Common myeloid progenitor, CD34-positive (primary cell): ENCODE measurements at regions not wholly inside any gene's neighbourhood (a gene's known extent, or its start where the extent isn't known, plus 50 kb on each side); places are given as distances from the start of the nearest gene placed in this dataset.

ENCODE experiments used
- CTCF ChIA-PET: fragments of 350-600 bp; sonication (Branson Sonifier 250); formaldehyde crosslinking; loops from one replicate; lab custom pipeline; 2021; ENCODE audit warnings: antibody characterized with exemption; lab: Charles Lee
- POLR2A ChIA-PET: fragments of 350-600 bp; sonication (Branson Sonifier 250); formaldehyde crosslinking; loops from one replicate; lab custom pipeline; 2021; ENCODE audit warnings: antibody characterized with exemption; lab: Charles Lee
- DNase-seq, 3 donors: peaks; one replicate each; pipeline versions ENCODE4 v3.0.0 to v3.0.0-alpha.2; 2013
- H3K27ac ChIP-seq, 2 experiments: 1 replicate in 1 of 2; 2 replicates in 1 of 2; pipeline ENCODE4 v1.7.0; 2013; ENCODE audit warnings: inconsistent platforms in 2 of 2, low read length in 2 of 2, mild to moderate bottlenecking in 2 of 2, low read depth in 1 of 2, moderate library complexity in 1 of 2; ENCODE audit not compliant: severe bottlenecking in 2 of 2, insufficient read depth in 1 of 2, poor library complexity in 1 of 2
- H3K27me3 ChIP-seq, 5 experiments: replicated peaks in 2 of 5; 1 replicate in 3 of 5; 2 replicates in 2 of 5; pipeline versions ENCODE4 v1.6.1 to v1.7.0; 2013; ENCODE audit warnings: low read length in 4 of 5, mild to moderate bottlenecking in 2 of 5, moderate library complexity in 2 of 5, inconsistent platforms in 1 of 5; ENCODE audit not compliant: insufficient read depth in 5 of 5, control insufficient read depth in 4 of 5
- H3K36me3 ChIP-seq, 4 experiments: 1 replicate in 2 of 4; 2 replicates in 2 of 4; pipeline versions ENCODE4 v1.6.1 to v1.7.0; 2013; ENCODE audit warnings: low read length in 3 of 4, control low read depth in 1 of 4, mild to moderate bottlenecking in 1 of 4; ENCODE audit not compliant: control insufficient read depth in 4 of 4, insufficient read depth in 4 of 4
- H3K4me1 ChIP-seq, 4 experiments: 1 replicate in 3 of 4; 2 replicates in 1 of 4; pipeline versions ENCODE4 v1.6.1 to v1.7.1; 2013; ENCODE audit warnings: low read length in 3 of 4, mild to moderate bottlenecking in 3 of 4, control low read depth in 1 of 4, inconsistent platforms in 1 of 4, moderate library complexity in 1 of 4; ENCODE audit not compliant: control insufficient read depth in 4 of 4, insufficient read depth in 4 of 4; ENCODE audit errors: control extremely low read depth in 1 of 4
- H3K4me3 ChIP-seq, 7 experiments: 1 replicate in 4 of 7; 2 replicates in 3 of 7; pipeline versions ENCODE4 v1.5.1 to v1.7.0; 2013; ENCODE audit warnings: mild to moderate bottlenecking in 7 of 7, low read length in 6 of 7, moderate library complexity in 6 of 7, inconsistent platforms in 2 of 7, low read depth in 2 of 7, control low read depth in 1 of 7; ENCODE audit not compliant: insufficient read depth in 4 of 7, control insufficient read depth in 1 of 7; ENCODE audit errors: extremely low read depth in 1 of 7
- H3K9me3 ChIP-seq, 5 experiments: 1 replicate in 4 of 5; 2 replicates in 1 of 5; pipeline versions ENCODE4 v1.6.1 to v1.7.1; 2013; ENCODE audit warnings: low read length in 4 of 5, mild to moderate bottlenecking in 2 of 5, inconsistent platforms in 1 of 5, low read depth in 1 of 5, moderate library complexity in 1 of 5; ENCODE audit not compliant: control insufficient read depth in 4 of 5, insufficient read depth in 2 of 5; ENCODE audit errors: control extremely low read depth in 1 of 5
- WGBS: methylation state at CpG from one replicate; pipeline ENCODE4 v1.1.5; 2013; ENCODE audit not compliant: insufficient coverage; 5-methylcytosine and 5-hydroxymethylcytosine counted together

DNA sequence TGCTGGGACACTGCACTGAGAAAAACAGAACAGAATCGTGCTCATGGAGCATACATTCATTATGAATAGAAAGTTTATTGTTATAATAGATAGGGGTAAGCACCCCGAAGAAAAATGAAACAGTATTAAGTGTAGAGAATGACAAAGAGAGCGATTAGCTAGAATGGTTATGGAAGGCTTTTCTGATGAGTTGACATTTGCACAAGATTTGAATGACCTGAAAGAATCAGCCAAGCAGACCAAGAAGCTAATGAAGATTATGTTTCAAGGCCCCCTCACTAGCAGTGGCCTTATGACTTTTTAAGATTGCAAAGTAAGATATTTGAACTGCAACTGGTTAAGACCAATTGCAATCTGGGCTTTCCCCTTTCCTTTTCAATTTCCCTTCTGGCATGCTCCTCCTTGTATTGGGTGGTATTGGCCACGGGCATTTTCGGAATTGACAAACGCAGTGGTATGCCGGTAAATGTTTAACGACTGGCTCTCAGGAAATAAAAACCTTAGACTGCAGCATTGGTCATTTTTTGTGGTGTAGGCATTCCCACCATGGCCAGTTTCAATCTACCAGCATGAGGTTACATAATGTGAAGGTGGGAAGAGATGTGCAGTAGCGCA lies 120.0 kb upstream of the CITED2 start:
- DNase-seq = no peak
- Histone ChIP-seq H3K4me1 (peaks cover 0 to 7% (median 3%) of the 10 kb centered on the region in 4 experiments), H3K4me3 (no peak overlapping the region), H3K27me3 (no peaks in the 10 kb centered on the region), H3K36me3 (no peaks in the 10 kb centered on the region), H3K27ac (no peak overlapping the region), H3K9me3 (peaks cover 0 to 3% (median 0%) of the 10 kb centered on the region in 5 experiments)
- ChIA-PET CTCF (no interaction called here), POLR2A (no interaction called here)
- 98% methylated on average over 6 of the region's 9 CpGs for WGBS

GRCh38 chr6:139490482-139490881 lies 116.0 kb upstream of the CITED2 start:
- peaks cover 0 to 3% (median 0%) of the 10 kb centered on the region in 5 experiments for H3K9me3 ChIP-seq
- CTCF ChIA-PET = interaction anchor here (1.0 kb wide), 1 partner anchor 11 kb away, joined by 3 read pairs; no protein-coding TSS in a partner anchor
- H3K36me3 ChIP-seq = no peaks in the 10 kb centered on the region
- no peaks in the 10 kb centered on the region for H3K27me3 ChIP-seq
- H3K4me3 ChIP-seq = no peak overlapping the region
- 0% methylated on average over 3 of the region's 4 CpGs for WGBS
- POLR2A ChIA-PET = interaction anchor here (1.0 kb wide), 1 partner anchor 115 kb away, joined by 4 read pairs; the partner anchor contains the start of gene CITED2
- H3K4me1 ChIP-seq = peaks cover 0 to 7% (median 3%) of the 10 kb centered on the region in 4 experiments
- H3K27ac ChIP-seq = peak overlapping the region in 1 of 2 experiments; percentile 6
- peak; percentile 25 to 81 (median 70) for DNase-seq

- H3K27ac ChIP-seq = no peak overlapping the region
- no peaks in the 10 kb centered on the region for H3K27me3 ChIP-seq
- H3K4me3 ChIP-seq = no peak overlapping the region
- ChIA-PET CTCF (interaction anchor here (1.3 kb wide), 1 partner anchor 9 kb away, joined by 3 read pairs; no protein-coding TSS in a partner anchor), POLR2A (no interaction called here)
- H3K4me1 ChIP-seq = peaks cover 5 to 16% (median 15%) of the 10 kb centered on the region in 4 experiments
- H3K36me3 ChIP-seq = no peaks in the 10 kb centered on the region
- no peaks in the 10 kb centered on the region for H3K9me3 ChIP-seq
- DNase-seq = no peak
These were observed 112.0 kb upstream of the CITED2 start for GRCh38 chr6:139486476-139486799.

DNA sequence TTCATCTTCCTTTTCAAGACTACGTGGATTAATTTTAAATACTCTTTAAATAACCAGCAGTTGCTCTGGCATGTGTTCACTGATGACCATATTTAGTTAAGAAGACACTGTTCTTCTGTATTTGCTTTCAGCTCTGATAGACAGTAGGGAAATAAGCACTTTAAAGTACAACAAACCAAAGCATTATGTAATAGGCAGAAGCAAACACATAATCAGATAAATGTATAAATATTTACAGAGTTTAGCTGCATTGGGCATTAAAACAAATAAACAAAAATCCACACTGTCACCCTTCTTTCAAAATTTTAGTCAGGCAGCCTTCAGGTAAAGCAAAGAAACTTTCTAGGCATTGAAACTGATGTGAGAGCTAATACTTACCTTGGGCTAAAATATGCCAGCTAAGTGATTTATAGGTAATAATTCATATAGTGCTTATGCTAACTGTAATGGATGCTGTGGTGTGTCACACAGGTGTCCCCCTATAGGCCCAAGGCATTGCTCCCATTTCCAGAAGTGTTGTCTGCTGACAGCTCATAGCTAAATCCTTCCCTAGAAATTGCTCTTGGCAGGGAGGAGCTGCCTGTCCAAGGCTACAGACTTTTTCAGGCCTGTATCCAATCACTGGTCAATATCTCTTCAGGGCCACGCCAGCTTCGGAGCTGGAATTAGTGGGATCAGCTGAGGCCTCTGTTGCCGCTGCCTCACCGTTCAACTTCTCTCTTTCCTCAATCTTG lies 111.5 kb upstream of the CITED2 start:
- Histone ChIP-seq H3K36me3 (no peaks in the 10 kb centered on the region), H3K27ac (no peak overlapping the region), H3K4me1 (peaks cover 5 to 17% (median 15%) of the 10 kb centered on the region in 4 experiments), H3K9me3 (no peaks in the 10 kb centered on the region), H3K4me3 (no peak overlapping the region), H3K27me3 (no peaks in the 10 kb centered on the region)
- DNase-seq = no peak
- 100% methylated on average over 2 of the region's 5 CpGs for WGBS
- POLR2A ChIA-PET = no interaction called here
- CTCF ChIA-PET = interaction anchor here (1.3 kb wide), 1 partner anchor 9 kb away, joined by 3 read pairs; no protein-coding TSS in a partner anchor

DNA sequence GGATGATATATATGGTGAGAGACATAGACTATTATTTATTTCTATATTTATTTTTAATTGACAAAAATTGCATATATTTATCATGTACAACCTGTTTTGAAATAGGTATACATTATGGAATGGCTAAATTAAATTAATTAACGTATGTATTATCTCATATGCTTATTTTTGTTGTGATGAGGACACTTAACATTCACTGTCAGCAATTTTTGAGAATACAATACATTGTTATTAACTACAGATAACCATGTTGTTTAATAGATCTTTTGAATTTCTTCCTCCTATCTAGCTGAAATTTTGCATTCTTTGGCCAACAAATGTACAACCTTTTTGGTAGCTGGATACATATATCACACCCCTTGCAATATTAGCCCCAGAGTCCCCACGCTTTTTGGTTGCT lies 110.7 kb upstream of the CITED2 start:
- no peak overlapping the region for H3K4me3 ChIP-seq
- 100% methylated on average over 1 of the region's 2 CpGs for WGBS
- ChIA-PET CTCF (no interaction called here), POLR2A (no interaction called here)
- no peaks in the 10 kb centered on the region for H3K36me3 ChIP-seq
- peaks cover 5 to 17% (median 11%) of the 10 kb centered on the region in 4 experiments for H3K4me1 ChIP-seq
- no peak for DNase-seq
- no peaks in the 10 kb centered on the region for H3K27me3 ChIP-seq
- H3K27ac ChIP-seq = no peak overlapping the region
- H3K9me3 ChIP-seq = no peaks in the 10 kb centered on the region

DNA sequence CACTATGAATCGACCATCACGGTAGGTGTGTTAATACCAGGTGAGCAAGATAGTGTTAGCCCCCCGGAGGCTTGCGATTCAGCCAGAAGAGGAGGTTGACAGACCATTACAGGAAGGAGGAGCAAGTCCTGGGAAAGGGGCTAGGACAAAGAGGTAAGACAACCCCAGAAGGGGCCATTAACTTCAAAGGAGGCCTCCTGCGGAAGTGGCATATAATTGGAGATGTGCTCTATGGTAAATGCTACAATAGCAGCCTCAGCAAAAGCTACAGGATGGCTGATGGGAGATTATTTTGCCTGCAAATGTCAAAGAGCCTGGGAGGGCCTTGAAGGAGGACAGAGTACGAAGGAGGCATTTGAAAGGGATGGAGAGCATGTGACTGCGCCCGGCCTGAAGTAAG lies 108.6 kb upstream of the CITED2 start:
- ChIA-PET POLR2A (no interaction called here), CTCF (no interaction called here)
- H3K27ac ChIP-seq = no peak overlapping the region
- peaks cover 5 to 17% (median 8%) of the 10 kb centered on the region in 4 experiments for H3K4me1 ChIP-seq
- DNase-seq = no peak
- H3K4me3 ChIP-seq = no peak overlapping the region
- H3K27me3 ChIP-seq = no peaks in the 10 kb centered on the region
- no peaks in the 10 kb centered on the region for H3K9me3 ChIP-seq
- WGBS = 94% methylated on average over 8 of the region's 8 CpGs
- no peaks in the 10 kb centered on the region for H3K36me3 ChIP-seq

GRCh38 chr6:139482287-139482686 lies 107.8 kb upstream of the CITED2 start:
- ChIA-PET POLR2A (no interaction called here), CTCF (no interaction called here)
- DNase-seq = no peak
- Histone ChIP-seq H3K27me3 (no peaks in the 10 kb centered on the region), H3K4me3 (no peak overlapping the region), H3K36me3 (no peaks in the 10 kb centered on the region), H3K9me3 (no peaks in the 10 kb centered on the region), H3K4me1 (peaks cover 5 to 17% (median 8%) of the 10 kb centered on the region in 4 experiments), H3K27ac (no peak overlapping the region)
- WGBS = 0% methylated on average over 2 of the region's 3 CpGs
